ENCODE measurements at regions not wholly inside any gene's neighbourhood (a gene's known extent, or its start where the extent isn't known, plus 50 kb on each side); places are given as distances from the start of the nearest gene placed in this dataset.
A peak's percentile ranks its signal among the peaks of the same experiment; 100 is the strongest.
"Not testable (repeated sequence)": the region's sequence is repeated elsewhere in the genome, so short reads cannot be mapped to it uniquely, and the experiment has no call there.

DNA sequence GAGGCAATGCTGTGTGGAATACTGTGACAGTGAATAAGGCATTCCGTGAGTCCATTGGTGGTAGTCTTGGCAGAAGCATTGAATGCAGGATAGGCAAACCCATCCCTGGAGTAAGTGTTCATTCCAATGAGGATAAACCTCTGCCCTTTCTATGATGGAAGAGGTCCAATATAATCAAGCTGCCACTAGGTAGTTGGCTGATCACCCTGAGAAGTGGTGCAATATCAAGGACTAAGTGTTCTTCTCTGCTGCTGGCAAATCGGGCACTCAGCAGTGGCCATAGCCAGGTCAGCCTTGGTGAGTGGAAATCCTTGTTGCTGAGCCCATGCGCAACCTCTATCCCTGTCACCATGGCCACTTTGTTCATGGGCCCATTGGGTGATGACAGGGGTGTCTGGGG is 70.1 kb downstream of the FBXO4 start:
- ATAC-seq: peak; percentile 97
- peak; percentile 80 for DNase-seq (ENCODE audit: low spot score)

DNA sequence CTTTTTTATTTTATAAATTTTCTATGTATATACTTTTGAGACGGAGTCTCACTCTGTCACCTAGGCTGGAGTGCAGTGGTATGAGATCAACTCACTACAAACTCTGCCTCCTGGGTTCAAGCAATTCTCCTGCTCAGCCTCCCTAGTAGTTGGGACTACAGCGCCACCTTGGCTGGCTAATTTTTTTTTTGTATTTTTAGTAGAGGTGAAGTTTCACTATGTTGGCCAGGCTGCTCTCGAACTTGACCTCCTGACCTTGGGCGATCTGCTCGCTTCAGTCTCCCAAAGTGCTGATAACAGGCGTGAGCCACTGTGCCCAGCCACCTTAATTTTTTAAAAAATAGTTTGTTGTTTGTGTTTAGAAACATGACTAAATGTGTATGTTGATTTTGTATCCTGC is 76.6 kb downstream of the FBXO4 start:
- ATAC-seq (no peak), DNase-seq (ENCODE audit: low spot score) (no peak)

DNA sequence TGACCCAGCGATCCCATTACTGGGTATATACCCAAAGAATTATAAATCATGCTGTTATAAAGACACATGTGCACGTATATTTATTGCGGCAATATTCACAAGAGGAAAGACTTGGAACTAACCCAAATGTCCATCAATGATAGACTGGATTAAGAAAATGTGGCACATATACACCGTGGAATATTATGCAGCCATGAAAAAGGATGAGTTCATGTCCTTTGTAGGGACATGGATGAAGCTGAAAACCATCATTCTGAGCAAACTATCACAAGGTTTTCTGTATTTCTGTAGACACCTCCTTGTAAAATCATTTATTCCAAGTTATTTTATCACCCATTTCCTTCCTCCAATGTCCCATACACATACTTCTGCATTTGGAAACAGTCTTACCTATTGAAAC is 78.8 kb downstream of the FBXO4 start:
- not testable (repeated sequence) for DNase-seq (ENCODE audit: low spot score); ATAC-seq

DNA sequence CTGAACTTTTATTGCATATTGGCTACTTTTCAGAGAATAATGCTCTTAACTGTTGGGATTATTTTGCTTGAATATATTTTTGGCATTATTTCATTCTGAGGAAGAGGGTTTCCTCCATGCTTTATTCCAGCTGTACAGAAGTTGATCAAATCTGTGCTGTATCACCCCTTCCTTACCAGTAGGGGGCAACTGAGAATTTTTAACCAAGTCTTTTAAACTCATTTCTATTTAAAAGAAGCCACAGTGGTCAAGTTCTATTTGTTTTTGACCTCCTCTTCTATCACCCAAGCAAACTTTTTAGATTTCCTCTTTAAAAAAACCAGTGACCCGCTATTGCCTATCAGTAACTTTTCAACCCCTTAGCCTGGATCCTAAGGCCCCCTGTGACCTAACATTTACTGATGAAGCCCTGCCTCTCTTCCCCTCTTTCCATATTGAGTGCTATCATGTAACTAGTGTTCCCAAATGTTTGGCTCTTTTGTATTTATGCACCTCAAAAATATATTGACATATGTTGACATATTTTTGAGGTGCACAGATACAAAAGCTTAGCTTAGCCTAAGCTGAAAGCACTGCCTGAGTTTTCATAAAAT is 80.6 kb downstream of the FBXO4 start:
- ATAC-seq (peak; percentile 86), DNase-seq (ENCODE audit: low spot score) (no peak)

DNA sequence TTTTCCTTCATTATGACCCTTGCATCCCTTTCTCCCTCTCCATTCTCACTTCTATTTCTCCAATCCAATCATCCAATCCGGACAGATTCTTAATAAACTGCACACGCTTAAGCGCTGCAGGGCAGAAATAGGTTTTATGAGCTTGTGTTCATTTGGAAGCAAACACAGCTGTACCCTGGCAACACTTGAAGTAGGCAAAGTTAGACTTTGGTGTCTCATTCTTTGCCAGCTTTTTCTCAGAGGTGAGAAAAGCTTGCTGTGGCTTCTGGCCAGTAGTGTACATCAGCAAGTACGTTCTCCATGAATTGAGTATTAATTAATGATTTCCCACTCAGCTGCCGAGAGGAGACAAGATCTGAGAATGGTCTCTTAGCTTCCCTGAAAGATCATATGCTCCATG is 88.5 kb downstream of the FBXO4 start:
- DNase-seq (ENCODE audit: low spot score) (no peak), ATAC-seq (peak; percentile 78)

DNA sequence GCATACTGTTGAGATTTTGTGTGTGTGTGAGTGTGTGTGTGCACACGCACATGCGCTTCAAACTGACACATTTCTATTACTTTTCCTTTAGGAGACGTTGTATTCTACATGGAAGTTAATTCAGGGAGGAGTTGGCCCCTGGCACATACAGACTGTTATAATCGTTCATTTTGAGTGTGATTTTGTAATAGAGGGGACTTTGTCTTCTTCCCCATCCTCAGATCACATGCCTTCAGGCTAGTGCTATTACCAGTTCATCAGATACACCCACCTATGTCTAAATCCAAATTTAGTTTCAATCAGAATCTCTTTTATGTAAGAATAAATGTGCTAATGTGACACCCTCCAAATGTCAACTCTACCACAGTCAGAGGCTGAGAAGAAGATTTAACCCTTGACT is 90.2 kb downstream of the FBXO4 start:
- ATAC-seq: peak; percentile 87
- no peak for DNase-seq (ENCODE audit: low spot score)

DNA sequence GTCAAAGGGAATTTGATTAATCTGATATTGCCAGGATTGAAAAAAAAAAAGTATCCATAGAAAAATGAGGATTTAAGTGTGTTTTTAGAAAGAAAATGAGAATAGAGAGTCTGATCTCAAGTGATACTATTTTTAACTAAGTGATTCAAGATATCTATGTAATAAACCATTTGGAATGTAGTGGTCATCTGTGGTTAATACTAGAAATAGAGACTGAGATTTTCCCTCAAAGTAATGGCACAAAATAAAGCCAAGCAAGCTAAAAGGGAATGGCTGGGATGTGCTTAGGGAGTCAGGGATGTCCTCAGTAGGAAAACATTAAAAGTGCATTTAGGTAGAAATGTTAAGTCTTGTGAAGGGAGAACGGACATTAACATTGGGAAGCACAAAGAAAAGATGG is 90.6 kb downstream of the FBXO4 start:
- ATAC-seq: no peak
- DNase-seq (ENCODE audit: low spot score): no peak

DNA sequence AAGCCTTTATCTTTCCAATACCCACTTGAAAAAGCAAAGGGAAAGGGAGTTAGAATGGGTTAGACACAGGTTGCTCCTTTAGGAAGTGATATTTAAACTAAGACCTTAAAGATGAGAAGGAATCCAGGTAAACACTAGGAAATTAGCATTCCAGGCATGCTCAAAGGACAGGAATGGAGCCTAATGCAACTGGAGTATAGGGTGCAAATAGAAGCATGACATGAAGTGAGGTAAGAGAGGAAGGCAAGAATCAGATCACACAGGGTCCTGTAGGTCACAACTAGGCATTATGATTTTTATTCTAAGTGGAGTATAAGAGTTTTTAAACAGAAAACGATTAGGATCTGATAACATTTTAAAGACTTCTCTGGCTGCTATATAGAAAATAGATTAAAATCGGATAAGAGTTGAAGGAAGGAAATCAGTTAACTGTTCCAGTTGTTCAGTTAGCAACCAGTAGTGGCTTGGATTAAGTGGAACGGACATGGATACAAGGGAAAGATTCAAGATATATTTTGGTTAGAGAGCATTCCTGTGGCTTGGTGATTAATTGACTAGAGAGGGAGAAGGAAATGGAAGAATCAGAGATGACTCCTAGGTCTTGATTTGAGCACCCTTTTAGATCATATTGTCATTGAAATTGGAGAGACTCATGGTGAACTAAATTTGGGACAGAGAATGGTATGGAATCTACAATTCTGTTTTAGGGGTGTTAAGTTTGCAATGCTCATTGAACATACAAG is 95.9 kb downstream of the FBXO4 start:
- no peak for DNase-seq (ENCODE audit: low spot score)
- ATAC-seq: no peak

DNA sequence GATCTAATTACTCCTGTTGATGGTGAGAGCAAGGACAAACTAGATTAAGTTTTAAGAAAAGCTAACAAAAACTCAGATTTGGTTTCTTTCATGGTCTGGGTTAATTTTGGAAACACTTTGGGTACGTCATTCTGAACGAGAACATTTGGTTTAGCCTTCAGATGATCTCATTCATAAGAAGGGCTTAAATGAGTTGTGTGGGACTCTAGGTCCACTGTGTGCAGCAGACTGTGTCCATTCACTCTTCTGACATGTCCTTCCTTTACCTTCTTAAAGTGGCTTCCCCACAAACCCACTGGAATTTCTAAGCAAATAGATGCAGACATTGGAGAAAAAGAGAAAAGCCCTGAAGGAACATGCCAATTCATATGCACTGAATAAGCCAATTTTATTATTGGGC is 96.8 kb downstream of the FBXO4 start:
- no peak for ATAC-seq
- no peak for DNase-seq (ENCODE audit: low spot score)

DNA sequence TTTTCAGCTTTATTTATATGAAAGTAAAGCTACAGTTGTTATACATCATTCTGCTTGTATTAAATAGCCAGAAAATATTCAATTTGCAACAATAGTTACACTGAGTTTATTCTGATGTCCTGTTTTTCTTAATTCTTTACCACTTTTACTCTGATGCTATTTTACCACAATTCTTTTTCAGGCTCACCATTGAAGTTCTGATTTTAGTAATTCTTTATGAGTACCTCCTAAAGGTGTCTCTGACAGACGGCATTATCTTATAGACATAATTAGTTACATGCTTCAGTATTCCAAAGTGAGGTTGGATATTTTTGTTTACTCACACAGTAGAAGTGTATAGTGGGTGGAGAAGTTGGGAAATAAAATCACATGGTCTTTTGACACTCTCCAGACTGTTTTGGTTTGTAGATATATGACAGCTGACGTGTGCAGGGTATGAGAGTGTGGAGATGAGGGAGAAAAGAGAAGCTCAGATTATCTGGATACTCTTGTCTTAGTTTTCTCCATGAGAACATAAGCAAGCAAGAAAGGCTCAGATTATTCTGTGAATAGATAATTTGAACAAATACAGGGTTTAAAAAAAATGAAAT is 97.4 kb downstream of the FBXO4 start:
- DNase-seq (ENCODE audit: low spot score) (no peak), ATAC-seq (no peak)

DNA sequence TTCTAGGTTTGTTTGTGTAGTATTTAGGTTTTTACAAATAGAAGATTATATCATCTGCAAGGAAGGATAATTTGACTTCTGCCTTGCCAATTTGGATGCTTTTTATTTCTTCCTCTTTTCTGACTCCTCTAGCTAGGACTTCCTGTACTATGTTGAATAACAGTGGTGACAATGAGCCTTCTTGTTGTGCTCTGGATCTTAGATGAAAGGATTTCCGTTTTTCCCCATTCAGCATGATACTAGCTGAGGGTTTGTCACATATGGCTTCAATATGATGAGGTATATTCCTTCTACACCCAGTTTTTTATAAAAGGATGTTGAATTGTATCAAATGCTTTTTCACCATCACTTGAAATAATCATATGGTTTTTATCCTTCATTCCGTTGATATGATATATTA is 101.4 kb downstream of the FBXO4 start:
- no peak for DNase-seq (ENCODE audit: low spot score)
- ATAC-seq: no peak

DNA sequence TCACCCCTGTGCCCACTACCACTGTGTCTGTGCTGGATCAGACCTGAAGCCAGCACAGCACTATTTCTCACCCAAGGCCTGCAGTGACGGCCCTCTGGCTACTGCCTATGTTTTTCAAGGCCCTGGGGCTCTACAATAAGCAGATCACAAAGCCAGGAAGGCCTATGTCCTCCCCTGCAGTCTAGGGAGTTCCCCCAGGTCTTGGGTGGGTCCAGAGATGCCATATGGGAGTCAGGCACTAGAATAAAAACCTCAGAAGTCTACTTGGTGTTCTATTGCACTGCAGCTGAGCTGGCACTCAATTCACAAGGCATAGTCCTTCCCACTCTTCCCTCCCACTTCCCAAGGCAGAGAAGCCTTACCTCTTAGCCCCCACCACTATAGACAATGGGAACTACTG is 107.1 kb downstream of the FBXO4 start:
- no peak for ATAC-seq

DNA sequence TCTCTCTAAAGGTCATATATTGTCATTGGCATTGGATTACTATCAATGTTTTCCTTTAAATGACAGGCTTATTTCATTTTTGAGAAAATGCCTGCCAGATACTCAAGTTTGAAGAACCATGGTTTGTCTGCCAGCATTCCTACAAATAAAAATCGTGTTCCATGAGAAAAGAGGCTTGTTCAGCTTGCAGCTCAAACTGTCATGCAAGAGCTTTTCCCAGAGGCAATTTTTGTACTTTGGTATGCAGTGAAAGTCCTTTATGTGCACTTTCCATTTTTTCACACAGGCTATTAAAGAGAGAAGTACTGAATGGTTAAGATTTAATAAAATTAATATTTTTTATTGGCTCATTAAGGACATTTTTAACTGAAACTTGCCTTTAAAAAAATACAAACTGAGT is 110.4 kb downstream of the FBXO4 start:
- ATAC-seq (peak; percentile 56), DNase-seq (ENCODE audit: low spot score) (no peak)

More for the DNA sequence above, 107.1 kb downstream of the FBXO4 start:
- DNase-seq (ENCODE audit: low spot score): no peak

DNA sequence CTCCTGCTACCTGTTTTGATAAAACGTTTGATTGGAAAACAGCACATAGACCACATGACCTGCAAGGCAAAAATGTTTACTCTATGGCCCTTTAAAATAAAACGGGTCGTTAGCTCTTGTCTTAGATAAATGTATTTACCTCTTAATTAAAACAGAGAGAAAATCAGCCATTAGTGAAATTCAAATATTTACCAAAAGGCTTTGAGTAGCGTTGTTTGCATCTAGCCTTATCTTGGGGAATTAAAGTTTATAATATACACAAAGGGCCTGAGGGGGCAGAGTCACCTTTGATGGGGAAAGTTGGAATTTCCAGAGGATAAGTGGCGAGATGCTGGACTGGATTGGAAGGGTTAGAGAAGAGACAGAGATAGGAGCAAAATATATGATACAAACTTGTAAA is 111.3 kb downstream of the FBXO4 start:
- no peak for ATAC-seq
- no peak for DNase-seq (ENCODE audit: low spot score)

DNA sequence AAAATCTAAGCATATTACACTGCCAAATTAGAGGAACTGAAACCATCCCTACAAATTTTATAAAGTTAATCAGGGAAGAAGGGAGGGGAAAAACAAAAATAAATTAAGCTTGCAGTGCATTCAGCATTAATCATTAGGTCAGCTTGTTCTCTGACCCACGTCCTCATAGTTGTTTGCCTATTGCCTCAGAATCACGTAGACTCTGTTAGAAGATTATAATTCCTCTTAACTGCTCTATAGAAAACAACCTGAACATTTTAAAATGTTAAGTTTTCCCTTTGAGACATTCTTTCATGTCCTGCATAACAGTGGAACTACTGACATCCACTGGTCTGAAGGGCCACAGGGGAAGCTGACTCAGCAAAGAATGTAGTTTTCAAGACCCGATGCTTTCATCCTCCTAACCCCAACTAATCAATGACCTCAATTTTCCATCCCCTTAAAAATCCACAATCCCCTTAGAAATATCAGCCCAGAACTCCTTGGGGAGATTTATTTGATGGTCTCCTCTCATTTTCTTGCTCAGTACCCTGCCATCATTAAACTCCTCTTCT is 112.4 kb downstream of the FBXO4 start:
- DNase-seq (ENCODE audit: low spot score): no peak
- ATAC-seq: peak; percentile 77

DNA sequence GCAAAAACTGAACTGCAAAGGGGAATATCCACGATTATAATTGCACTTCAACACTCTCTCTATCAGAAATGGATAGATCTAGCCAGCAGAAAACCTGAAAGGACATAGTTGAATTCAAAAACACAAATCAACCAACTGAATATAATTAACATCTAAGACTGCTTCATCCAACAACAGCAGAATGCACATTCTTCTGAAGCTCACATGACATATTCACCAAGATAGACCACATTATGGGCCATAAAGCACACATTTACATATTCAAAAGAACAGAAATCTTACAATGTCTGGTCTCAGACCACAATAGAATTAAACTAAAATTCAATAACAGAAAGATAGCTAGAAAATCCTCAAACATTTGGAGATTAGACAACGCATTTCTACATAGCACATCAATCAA is 118.3 kb downstream of the FBXO4 start:
- DNase-seq (ENCODE audit: low spot score) (no peak), ATAC-seq (no peak)

DNA sequence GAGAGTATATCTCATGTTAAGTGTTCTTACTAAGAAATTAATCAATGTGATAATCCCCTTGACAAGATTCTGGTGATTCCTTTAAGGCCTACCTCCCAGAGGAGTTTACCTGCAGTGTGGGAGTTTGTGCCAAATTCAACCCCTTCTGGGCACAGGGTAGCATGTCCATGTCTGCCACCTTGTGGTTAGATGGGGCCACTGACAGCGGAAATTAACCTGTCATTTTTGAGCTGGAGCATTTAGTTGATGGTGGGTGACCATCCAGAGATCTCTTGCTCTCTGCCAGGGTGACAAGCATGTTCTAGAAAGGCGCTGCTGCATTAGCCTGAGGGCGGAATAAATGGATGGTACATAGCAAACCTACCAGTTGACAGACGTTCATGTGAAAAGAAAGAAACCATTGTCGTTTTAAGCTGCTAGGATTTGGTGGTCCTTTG is 132.2 kb downstream of the FBXO4 start:
- ATAC-seq (peak; percentile 99), DNase-seq (ENCODE audit: low spot score) (peak; percentile 61)

DNA sequence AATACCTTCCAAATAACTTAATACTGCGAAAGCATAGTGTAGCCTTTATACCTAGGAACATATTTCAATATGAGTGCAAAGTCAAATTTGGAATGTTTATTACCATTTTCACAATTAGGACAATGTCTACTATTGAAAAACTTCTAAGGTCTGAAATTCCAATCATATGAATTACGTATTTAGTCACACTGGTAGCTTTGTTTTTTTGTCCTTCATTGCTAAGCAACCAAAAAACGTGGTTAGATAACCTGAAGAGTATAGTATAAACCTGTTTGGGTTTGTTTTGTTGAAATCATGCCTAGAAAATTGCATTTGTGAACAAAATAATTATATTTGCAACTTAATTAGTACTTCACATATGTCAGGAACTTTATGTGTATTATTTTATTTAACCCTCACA is 134.2 kb downstream of the FBXO4 start:
- no peak for ATAC-seq
- no peak for DNase-seq (ENCODE audit: low spot score)

DNA sequence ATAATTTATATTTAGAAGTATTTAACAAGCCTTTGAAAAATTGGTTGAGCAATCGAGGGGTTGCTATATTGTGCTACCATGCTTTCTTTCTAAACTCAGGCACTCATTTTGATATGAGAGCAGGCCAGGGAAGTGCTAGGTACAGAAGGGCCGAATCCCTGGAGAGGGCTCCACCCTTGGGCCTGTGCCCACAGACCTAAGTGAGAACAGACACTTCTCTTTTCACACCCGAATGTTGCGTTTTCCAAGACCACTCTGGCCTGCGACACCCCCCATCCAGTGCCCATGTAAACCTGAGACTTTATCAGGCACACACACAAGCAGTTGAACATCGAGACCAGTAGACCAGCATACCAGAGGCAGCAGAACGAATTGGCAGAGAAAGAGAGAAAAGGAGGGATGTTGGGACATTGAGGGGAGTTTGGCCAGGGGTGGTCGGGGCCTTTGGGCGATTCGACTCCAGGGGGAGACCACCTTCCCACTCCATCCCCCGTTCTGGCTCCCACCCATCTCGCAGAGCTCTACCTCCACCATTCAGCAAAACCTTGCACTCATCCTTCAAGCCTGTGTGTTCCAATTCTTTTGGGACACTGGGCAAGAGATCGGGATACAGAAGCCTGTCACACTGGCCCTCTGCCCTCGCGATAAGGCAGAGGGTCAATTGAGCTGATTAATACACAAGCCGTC is 134.8 kb downstream of the FBXO4 start:
- DNase-seq (ENCODE audit: low spot score) (no peak), ATAC-seq (no peak)

DNA sequence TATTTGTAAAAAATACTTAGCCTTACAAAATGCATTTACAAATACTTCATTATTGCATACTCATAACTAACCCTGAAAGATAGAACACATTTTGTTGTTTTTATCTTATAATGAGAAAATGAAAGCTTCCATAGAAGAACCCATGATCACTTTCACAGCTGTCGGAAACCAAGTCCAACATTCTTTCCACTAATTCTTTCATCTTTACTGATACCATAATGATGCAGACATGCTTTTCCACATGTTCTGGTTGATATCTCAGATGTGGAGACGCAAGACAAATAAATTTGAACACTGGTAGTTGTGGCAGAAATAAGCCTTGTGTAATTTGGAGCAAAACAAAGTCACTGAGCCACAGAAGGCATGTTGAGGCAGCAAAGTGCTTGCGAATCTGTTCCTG is 136.0 kb downstream of the FBXO4 start:
- ATAC-seq (no peak), DNase-seq (ENCODE audit: low spot score) (no peak)

DNA sequence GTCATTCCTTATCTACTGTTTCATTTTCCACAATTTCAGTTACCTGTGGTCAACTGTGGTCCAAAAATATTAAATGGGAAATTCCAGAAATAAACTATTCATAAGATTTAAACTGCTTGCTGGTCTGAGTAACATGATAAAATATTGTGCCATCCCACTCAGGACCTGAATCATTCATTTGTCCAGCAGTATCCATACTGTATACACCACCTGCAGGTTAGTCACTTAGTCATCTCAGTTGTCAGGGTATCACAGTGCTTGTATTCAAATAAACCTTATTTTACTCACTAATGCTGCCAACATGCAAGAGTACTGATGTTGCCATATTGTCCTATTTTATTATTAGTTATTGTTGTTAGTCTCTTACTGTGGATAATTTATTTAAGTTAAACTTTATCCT is 139.7 kb downstream of the FBXO4 start:
- ATAC-seq (no peak), DNase-seq (ENCODE audit: low spot score) (no peak)

DNA sequence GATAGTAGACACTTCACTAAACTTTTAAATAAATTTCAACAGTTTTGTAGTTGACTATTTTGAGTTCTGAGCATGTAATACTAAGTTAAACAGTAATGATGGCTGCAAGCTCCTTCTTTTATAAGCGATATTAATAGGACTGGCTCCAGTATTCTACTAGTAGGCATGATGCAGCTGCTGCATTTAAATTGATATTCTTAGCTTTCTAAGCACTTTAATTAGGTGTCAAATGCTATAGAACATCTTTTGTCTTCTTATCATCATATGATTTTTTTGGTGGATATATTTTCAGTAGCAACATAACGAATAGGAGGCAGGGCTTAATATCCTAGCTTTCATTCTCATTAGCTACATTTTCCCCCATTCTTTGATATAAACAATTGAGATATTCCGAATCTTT is 141.1 kb downstream of the FBXO4 start:
- DNase-seq (ENCODE audit: low spot score) (no peak), ATAC-seq (no peak)

Measured in left lobe of liver (tissue), 2 donors.